GM06990 (cell line): ENCODE measurements at regions not wholly inside any gene's neighbourhood (a gene's known extent, or its start where the extent isn't known, plus 50 kb on each side); places are given as distances from the start of the nearest gene placed in this dataset.

Source experiments
- DNase-seq: peaks from one replicate; pipeline ENCODE4 v3.0.0-alpha.2; 2011; ENCODE audit not compliant: insufficient read length; ENCODE audit errors: extremely low read depth
- H3K27me3 ChIP-seq: replicated peaks from 2 replicates; pipeline ENCODE4 v1.6.0; 2011; ENCODE audit warnings: low read length; ENCODE audit not compliant: control insufficient read depth, insufficient read depth
- H3K36me3 ChIP-seq: 2 replicates; pipeline ENCODE4 v1.5.1; 2011; ENCODE audit warnings: low read length; ENCODE audit not compliant: control insufficient read depth, insufficient read depth
- H3K4me3 ChIP-seq: replicated peaks from 2 replicates; pipeline ENCODE4 v1.5.1; 2011; ENCODE audit warnings: low read depth, mild to moderate bottlenecking, control low read depth, low read length
- CTCF ChIP-seq: IDR thresholded peaks from 2 replicates; pipeline ENCODE4 v1.5.1; 2011; ENCODE audit warnings: low read length, control low read depth, mild to moderate bottlenecking, inconsistent platforms; ENCODE audit not compliant: insufficient read depth, poor library complexity, severe bottlenecking

GRCh38 chr13:89163096-89163495, 1491.9 kb downstream of the SLITRK5 start:
- TF ChIP-seq CTCF: no peak
- no peak for DNase-seq

GRCh38 chr13:89165685-89166084, 1494.5 kb downstream of the SLITRK5 start:
- no peak for DNase-seq
- H3K4me3 ChIP-seq: no peak overlapping the region
- no peak for TF ChIP-seq CTCF
- H3K36me3 ChIP-seq: no peaks in the 10 kb centered on the region
- H3K27me3 ChIP-seq: no peaks in the 10 kb centered on the region

More at GRCh38 chr13:89163096-89163495, 1491.9 kb downstream of the SLITRK5 start:
- no peaks in the 10 kb centered on the region for H3K27me3 ChIP-seq
- H3K36me3 ChIP-seq: no peaks in the 10 kb centered on the region
- no peak overlapping the region for H3K4me3 ChIP-seq

- no peak for TF ChIP-seq CTCF
- H3K36me3 ChIP-seq: no peaks in the 10 kb centered on the region
- H3K27me3 ChIP-seq: no peaks in the 10 kb centered on the region
- DNase-seq: no peak
- no peak overlapping the region for H3K4me3 ChIP-seq
These were observed 1498.8 kb downstream of the SLITRK5 start for GRCh38 chr13:89169951-89170350.

DNA sequence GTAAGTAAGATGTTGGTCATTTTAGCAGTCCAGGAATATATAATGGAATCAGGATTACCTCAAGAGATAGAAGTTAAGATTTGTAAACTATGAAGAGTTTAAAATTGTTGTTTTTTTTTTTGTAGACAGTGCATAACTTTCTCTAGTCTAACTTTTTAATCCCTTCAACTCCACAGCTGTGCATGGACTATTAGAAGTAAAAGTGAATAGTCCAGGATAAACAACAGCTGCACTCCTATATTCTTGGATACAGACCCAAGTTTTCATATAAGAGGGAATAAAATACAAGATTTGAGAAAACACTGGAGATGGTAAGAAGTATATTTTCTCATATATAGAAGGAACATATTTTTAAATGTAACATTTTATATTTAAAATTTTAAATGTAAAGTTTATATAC, 1509.9 kb downstream of the SLITRK5 start:
- no peaks in the 10 kb centered on the region for H3K36me3 ChIP-seq
- H3K4me3 ChIP-seq: no peak overlapping the region
- no peak for DNase-seq
- no peak for TF ChIP-seq CTCF
- no peaks in the 10 kb centered on the region for H3K27me3 ChIP-seq

DNA sequence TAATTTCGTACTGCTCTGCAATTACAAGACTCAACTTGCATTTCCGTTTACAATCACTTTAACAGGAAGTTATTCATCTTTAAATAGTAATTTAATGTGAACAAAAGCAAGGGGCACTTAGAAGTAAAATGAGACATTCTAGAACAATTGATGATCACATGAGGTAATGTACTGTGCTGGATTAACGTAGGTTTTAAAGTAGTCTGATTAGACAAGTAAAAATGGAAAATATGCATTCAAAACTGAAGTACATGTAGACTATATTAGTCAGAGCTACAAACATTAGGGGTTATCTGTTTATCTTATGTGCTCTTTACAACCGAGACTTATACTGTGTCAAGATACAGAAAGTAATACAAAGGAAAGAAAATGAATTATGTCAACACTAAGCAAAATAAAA, 1528.0 kb downstream of the SLITRK5 start:
- H3K4me3 ChIP-seq: no peak overlapping the region
- no peaks in the 10 kb centered on the region for H3K36me3 ChIP-seq
- no peaks in the 10 kb centered on the region for H3K27me3 ChIP-seq
- TF ChIP-seq CTCF: no peak
- DNase-seq: no peak

GRCh38 chr13:89204435-89204834, 1533.3 kb downstream of the SLITRK5 start:
- Histone ChIP-seq H3K36me3 (no peaks in the 10 kb centered on the region), H3K4me3 (no peak overlapping the region), H3K27me3 (no peaks in the 10 kb centered on the region)
- no peak for DNase-seq
- TF ChIP-seq CTCF: no peak
